Stomach (tissue), 8 donors: ENCODE measurements at regions not wholly inside any gene's neighbourhood (a gene's known extent, or its start where the extent isn't known, plus 50 kb on each side); places are given as distances from the start of the nearest gene placed in this dataset.
A peak's percentile ranks its signal among the peaks of the same experiment; 100 is the strongest.

Experiments used
- DNase-seq, 2 donors: peaks; one replicate each; pipeline versions ENCODE4 v3.0.0 to v3.0.0-alpha.2; 2013 to 2019
- H3K27ac ChIP-seq, 5 donors: fragments of 200-600 bp in 4 of 5; sonication (generic) in 4 of 5; one replicate each; pipeline ENCODE4 v1.5.1; 2013 to 2019; ENCODE audit warnings: mild to moderate bottlenecking in 1 of 5, moderate library complexity in 1 of 5
- H3K27me3 ChIP-seq, 3 donors: fragments of 200-600 bp; sonication (generic); one replicate each; pipeline ENCODE4 v1.5.1; 2017 to 2019; ENCODE audit warnings: mixed run types in 1 of 3
- H3K36me3 ChIP-seq, 4 donors: fragments of 200-600 bp; sonication (generic); 1 replicate in 3 of 4; 2 replicates in 1 of 4; pipeline ENCODE4 v1.5.1; 2016 to 2019
- H3K4me1 ChIP-seq, 4 donors: fragments of 200-600 bp; sonication (generic); one replicate each; pipeline ENCODE4 v1.5.1; 2016 to 2019
- H3K4me3 ChIP-seq, 4 donors: fragments of 200-600 bp; sonication (generic) in 3 of 4; one replicate each; pipeline ENCODE4 v1.5.1; 2016 to 2019; ENCODE audit warnings: mild to moderate bottlenecking in 1 of 4
- H3K9me3 ChIP-seq, 4 donors: fragments of 200-600 bp; sonication (generic); one replicate each; pipeline ENCODE4 v1.5.1; 2016 to 2019
- EP300 ChIP-seq: sonication (generic); formaldehyde crosslinking; IDR thresholded peaks from one replicate; pipeline ENCODE4 v1.6.1; 2017; ENCODE audit warnings: antibody characterized with exemption
- POLR2A ChIP-seq, 4 donors: fragments of 450-650 bp; IDR thresholded peaks; one replicate each; pipeline ENCODE4 v1.6.1; 2016; ENCODE audit warnings: antibody characterized with exemption in 4 of 4, control low read depth in 2 of 4, mild to moderate bottlenecking in 1 of 4, moderate library complexity in 1 of 4
- POLR2AphosphoS5 ChIP-seq, 3 donors: sonication (generic); formaldehyde crosslinking; IDR thresholded peaks; one replicate each; pipeline ENCODE4 v1.6.1; 2016; ENCODE audit warnings: antibody characterized with exemption in 3 of 3
- WGBS, 5 donors: extraction: QIAGEN DNeasy Blood & Tissue Kit in 3 of 5; methylation state at CpG; one replicate each; pipeline versions ENCODE4 v1.1.5 to v1.1.7; 2013 to 2018; 5-methylcytosine and 5-hydroxymethylcytosine counted together
- intact Hi-C: fragments of 100-400 bp; cut with DNase I; formaldehyde crosslinking; loops from one replicate; pipeline ENCODE4 v1.15.1; 2023; ENCODE audit warnings: low total_unique reads
- TF ChIP-seq, protein P1 (sequence below), 7 experiments: fragments of 450-650 bp in 4 of 7; fragments of 200-600 bp in 3 of 7; sonication (generic) in 3 of 7; IDR thresholded peaks; one replicate each; pipeline ENCODE4 v1.5.1; 2016 to 2019; ENCODE audit warnings: antibody characterized with exemption in 7 of 7, control low read depth in 2 of 7, mild to moderate bottlenecking in 1 of 7
- donor health status: healthy with polysubstance abuse.
- donor health status: Bipolar disorder and iron deficiency.
- donor health status: healthy.

DNA sequence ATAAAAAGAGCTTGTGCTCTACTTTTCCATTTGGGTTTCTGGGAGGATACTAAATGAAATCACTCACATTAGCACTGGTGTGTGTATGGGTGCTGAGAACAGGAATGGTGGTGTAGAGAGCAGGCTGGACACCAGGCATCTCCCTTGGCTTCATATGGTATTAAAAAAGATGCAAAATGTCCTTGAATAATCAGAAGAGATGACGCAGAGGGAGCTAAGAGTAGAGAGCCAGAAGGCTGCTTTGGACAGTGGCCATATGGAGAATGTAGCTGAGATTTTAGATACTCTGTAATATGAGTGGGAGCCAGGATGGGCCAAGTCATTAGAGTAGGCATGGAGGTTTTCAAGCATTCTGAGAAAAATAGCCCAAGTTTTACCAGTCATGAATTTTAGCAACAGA is 112.3 kb upstream of the ZRANB2 start:
- no peaks in the 10 kb centered on the region for H3K36me3 ChIP-seq
- no peak overlapping the region for H3K4me3 ChIP-seq
- TF ChIP-seq EP300 (no peak), POLR2A (IDR thresholded peaks at IDR 0.05) (no peak), POLR2AphosphoS5 (IDR thresholded peaks at IDR 0.05) (no peak)
- TF ChIP-seq, protein P1, sequence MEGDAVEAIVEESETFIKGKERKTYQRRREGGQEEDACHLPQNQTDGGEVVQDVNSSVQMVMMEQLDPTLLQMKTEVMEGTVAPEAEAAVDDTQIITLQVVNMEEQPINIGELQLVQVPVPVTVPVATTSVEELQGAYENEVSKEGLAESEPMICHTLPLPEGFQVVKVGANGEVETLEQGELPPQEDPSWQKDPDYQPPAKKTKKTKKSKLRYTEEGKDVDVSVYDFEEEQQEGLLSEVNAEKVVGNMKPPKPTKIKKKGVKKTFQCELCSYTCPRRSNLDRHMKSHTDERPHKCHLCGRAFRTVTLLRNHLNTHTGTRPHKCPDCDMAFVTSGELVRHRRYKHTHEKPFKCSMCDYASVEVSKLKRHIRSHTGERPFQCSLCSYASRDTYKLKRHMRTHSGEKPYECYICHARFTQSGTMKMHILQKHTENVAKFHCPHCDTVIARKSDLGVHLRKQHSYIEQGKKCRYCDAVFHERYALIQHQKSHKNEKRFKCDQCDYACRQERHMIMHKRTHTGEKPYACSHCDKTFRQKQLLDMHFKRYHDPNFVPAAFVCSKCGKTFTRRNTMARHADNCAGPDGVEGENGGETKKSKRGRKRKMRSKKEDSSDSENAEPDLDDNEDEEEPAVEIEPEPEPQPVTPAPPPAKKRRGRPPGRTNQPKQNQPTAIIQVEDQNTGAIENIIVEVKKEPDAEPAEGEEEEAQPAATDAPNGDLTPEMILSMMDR (IDR thresholded peaks at IDR 0.05), result no peak
- H3K27me3 ChIP-seq, result no peaks in the 10 kb centered on the region
- no peak overlapping the region for H3K27ac ChIP-seq
- intact Hi-C loops, result no loop called here
- 59 to 97% (median 72%) methylated on average over 1 of the region's 1 CpG for WGBS, 5 donors
- H3K9me3 ChIP-seq, result no peaks in the 10 kb centered on the region
- H3K4me1 ChIP-seq, result no peaks in the 10 kb centered on the region
- DNase-seq, result peak in 1 of 2 donors; percentile 13

DNA sequence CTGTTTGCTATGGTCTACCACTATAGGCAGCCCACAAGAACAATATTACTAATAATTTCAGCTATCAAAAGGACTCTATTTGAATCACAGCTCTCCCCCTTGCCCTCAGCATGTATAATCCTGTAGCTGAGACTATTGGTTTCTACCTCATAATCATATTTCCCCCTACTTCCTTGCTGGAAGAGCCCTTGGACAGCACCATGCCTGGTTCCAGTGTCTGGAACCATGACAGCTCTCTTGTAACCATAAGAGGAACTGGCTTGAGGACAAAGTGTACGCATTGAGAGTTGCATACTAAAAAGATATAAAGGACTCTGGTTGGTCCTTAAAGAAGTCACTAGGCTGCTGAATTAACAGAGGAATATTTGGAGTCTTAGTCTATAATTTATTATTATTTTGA is 110.7 kb upstream of the ZRANB2 start:
- 86 to 100% (median 95%) methylated on average over 1 of the region's 1 CpG for WGBS, 5 donors
- intact Hi-C loops, result no loop called here
- Histone ChIP-seq H3K4me1 (no peaks in the 10 kb centered on the region), H3K36me3 (no peaks in the 10 kb centered on the region), H3K4me3 (no peak overlapping the region), H3K9me3 (no peaks in the 10 kb centered on the region), H3K27me3 (no peaks in the 10 kb centered on the region), H3K27ac (no peak overlapping the region)
- no peak for DNase-seq
- TF ChIP-seq POLR2AphosphoS5 (IDR thresholded peaks at IDR 0.05), result no peak
- TF ChIP-seq POLR2A (IDR thresholded peaks at IDR 0.05), result no peak
- TF ChIP-seq, protein P1 (IDR thresholded peaks at IDR 0.05), result no peak
- no peak for TF ChIP-seq EP300

DNA sequence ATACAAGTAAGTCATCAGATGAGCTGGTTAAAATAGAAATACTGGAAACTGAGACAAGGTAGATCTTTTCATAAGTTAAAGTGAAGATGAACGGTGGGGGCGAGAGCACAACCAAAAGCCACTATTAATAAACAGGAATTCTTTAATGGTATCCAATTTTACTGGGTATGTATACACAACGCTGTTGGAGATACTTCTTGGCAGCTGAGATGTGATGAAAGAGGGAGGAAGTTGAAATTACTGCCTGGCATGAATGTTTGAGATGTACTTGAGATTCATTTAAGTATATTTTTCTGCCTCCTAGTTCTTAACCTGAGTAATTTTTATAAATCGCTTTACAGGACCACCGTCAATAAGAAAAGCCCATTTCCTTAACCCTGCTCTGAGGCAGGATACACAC is 110.0 kb upstream of the ZRANB2 start:
- 84 to 90% (median 89%) methylated on average over 5 of the region's 5 CpGs for WGBS, 5 donors
- H3K36me3 ChIP-seq, result no peaks in the 10 kb centered on the region
- H3K4me1 ChIP-seq, result no peaks in the 10 kb centered on the region
- H3K9me3 ChIP-seq, result no peaks in the 10 kb centered on the region
- intact Hi-C loops, result no loop called here
- TF ChIP-seq EP300 (no peak), POLR2AphosphoS5 (IDR thresholded peaks at IDR 0.05) (no peak), POLR2A (IDR thresholded peaks at IDR 0.05) (no peak)
- TF ChIP-seq, protein P1 (IDR thresholded peaks at IDR 0.05), result no peak
- no peak overlapping the region for H3K27ac ChIP-seq
- H3K27me3 ChIP-seq, result no peaks in the 10 kb centered on the region
- no peak overlapping the region for H3K4me3 ChIP-seq
- no peak for DNase-seq

DNA sequence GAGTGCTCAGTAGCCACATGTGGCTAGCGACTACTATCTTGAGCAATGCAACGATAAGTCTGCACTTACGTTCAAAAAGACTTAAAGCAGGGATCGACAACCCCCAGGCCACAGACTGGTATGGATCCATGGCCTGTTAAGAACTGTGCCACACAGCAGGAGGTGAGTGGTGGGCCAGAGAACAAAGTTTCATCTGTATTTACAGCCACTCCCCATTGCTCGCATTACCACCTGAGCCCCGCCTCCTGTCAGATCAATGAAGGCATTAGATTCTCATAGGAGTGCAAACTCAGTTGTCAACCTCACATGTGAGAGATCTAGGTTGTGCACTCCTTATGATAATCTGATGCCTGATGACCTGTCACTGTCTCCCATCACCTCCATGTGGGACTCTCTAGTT is 103.6 kb upstream of the ZRANB2 start:
- no peak for DNase-seq
- H3K27me3 ChIP-seq, result no peaks in the 10 kb centered on the region
- intact Hi-C loops, result no loop called here
- TF ChIP-seq, protein P1 (IDR thresholded peaks at IDR 0.05), result no peak
- TF ChIP-seq EP300 (no peak), POLR2AphosphoS5 (IDR thresholded peaks at IDR 0.05) (no peak), POLR2A (IDR thresholded peaks at IDR 0.05) (no peak)
- no peaks in the 10 kb centered on the region for H3K36me3 ChIP-seq
- H3K4me1 ChIP-seq, result no peaks in the 10 kb centered on the region
- no peak overlapping the region for H3K4me3 ChIP-seq
- H3K27ac ChIP-seq, result no peak overlapping the region
- H3K9me3 ChIP-seq, result no peaks in the 10 kb centered on the region
- WGBS, 5 donors, result 77 to 98% (median 96%) methylated on average over 5 to 6 of the region's 6 CpGs
